A673 (cell line): ENCODE measurements at regions not wholly inside any gene's neighbourhood (a gene's known extent, or its start where the extent isn't known, plus 50 kb on each side); places are given as distances from the start of the nearest gene placed in this dataset.

Experiments used
- BruUV-seq: library from RNA; stranded (reverse); fragments of 400-500 nt; replicated peaks from 2 replicates; lab custom pipeline; 2021; lab: Mats Ljungman, UMichigan
- CTCF ChIA-PET: fragments of 300-600 bp; sonication (Branson Sonifier 250); formaldehyde crosslinking; loops from one replicate; lab custom pipeline; 2022; ENCODE audit warnings: antibody characterized with exemption; lab: Charles Lee
- POLR2A ChIA-PET: fragments of 300-600 bp; sonication (Branson Sonifier 250); formaldehyde crosslinking; loops from one replicate; lab custom pipeline; 2022; ENCODE audit warnings: antibody characterized with exemption; ENCODE audit not compliant: low non-redundant PET; lab: Charles Lee
- DNase-seq: peaks from one replicate; pipeline ENCODE4 v3.0.0-alpha.2; 2015; ENCODE audit warnings: low spot score
- H3K27ac ChIP-seq: fragments of 200-600 bp; sonication (generic); 2 replicates; pipeline ENCODE4 v1.5.1; 2016; ENCODE audit warnings: mixed run types, low read depth, mild to moderate bottlenecking, mixed read lengths, antibody characterized with exemption, low read length; ENCODE audit not compliant: poor library complexity, severe bottlenecking
- H3K27me3 ChIP-seq: fragments of 200-600 bp; sonication (generic); replicated peaks from 2 replicates; pipeline ENCODE4 v1.6.1; 2017; ENCODE audit warnings: mixed run types, low read depth, mild to moderate bottlenecking, mixed read lengths, antibody characterized with exemption, low read length; ENCODE audit not compliant: insufficient read depth, poor library complexity
- H3K36me3 ChIP-seq: fragments of 200-600 bp; sonication (generic); 2 replicates; pipeline ENCODE4 v1.6.1; 2016; ENCODE audit warnings: mixed run types, mild to moderate bottlenecking, mixed read lengths, antibody characterized with exemption, low read length; ENCODE audit not compliant: insufficient read depth, poor library complexity, severe bottlenecking
- H3K4me1 ChIP-seq: fragments of 200-600 bp; sonication (generic); 2 replicates; pipeline ENCODE4 v1.6.1; 2017; ENCODE audit warnings: mixed run types, mild to moderate bottlenecking, mixed read lengths, antibody characterized with exemption, low read length; ENCODE audit not compliant: insufficient read depth, poor library complexity, severe bottlenecking
- H3K4me3 ChIP-seq: fragments of 200-600 bp; sonication (generic); 2 replicates; pipeline ENCODE4 v1.5.1; 2016; ENCODE audit warnings: low read depth, mixed run types, mild to moderate bottlenecking, mixed read lengths, low read length; ENCODE audit not compliant: poor library complexity, severe bottlenecking
- H3K9me3 ChIP-seq: fragments of 200-600 bp; sonication (generic); 2 replicates; pipeline ENCODE4 v1.6.1; 2016; ENCODE audit warnings: mixed run types, low read depth, mild to moderate bottlenecking, mixed read lengths, antibody characterized with exemption, low read length; ENCODE audit not compliant: poor library complexity, severe bottlenecking
- CTCF ChIP-seq: fragments of 300-800, 200-600 bp; sonication (generic); conservative IDR thresholded peaks from 2 replicates; pipeline ENCODE4 v1.5.1; 2017; ENCODE audit warnings: low read depth, mild to moderate bottlenecking, antibody characterized with exemption, low read length, moderate library complexity, mixed read lengths
- EZH2 ChIP-seq: fragments of 200-600 bp; sonication (generic); IDR thresholded peaks from 2 replicates; pipeline ENCODE4 v1.6.1; 2017; ENCODE audit warnings: borderline replicate concordance, low read depth, mild to moderate bottlenecking, mixed read lengths, antibody characterized with exemption, low read length; ENCODE audit not compliant: poor library complexity, severe bottlenecking
- intact Hi-C: fragments of 100-400 bp; cut with micrococcal nuclease; formaldehyde crosslinking; loops from one replicate; pipeline ENCODE4 v1.10.0; 2022; ENCODE audit not compliant: unreplicated experiment

GRCh38 chr12:127928615-127929571 lies 338.1 kb upstream of the TMEM132C start:
- Histone ChIP-seq H3K36me3 (no peaks in the 10 kb centered on the region), H3K4me3 (no peak overlapping the region), H3K27me3 (no peaks in the 10 kb centered on the region), H3K9me3 (no peaks in the 10 kb centered on the region), H3K4me1 (no peaks in the 10 kb centered on the region), H3K27ac (no peak overlapping the region)
- DNase-seq = no peak
- ChIA-PET POLR2A (no interaction called here), CTCF (no interaction called here)
- intact Hi-C loops = no loop called here
- TF ChIP-seq CTCF (no peak), EZH2 (no peak)
- no TSS peak for BruUV-seq

GRCh38 chr12:127930122-127930521 lies 336.8 kb upstream of the TMEM132C start:
- intact Hi-C loops = no loop called here
- no peak overlapping the region for H3K4me3 ChIP-seq
- BruUV-seq = no TSS peak
- H3K36me3 ChIP-seq = no peaks in the 10 kb centered on the region
- H3K27ac ChIP-seq = no peak overlapping the region
- TF ChIP-seq CTCF = no peak
- TF ChIP-seq EZH2 = no peak
- no peaks in the 10 kb centered on the region for H3K4me1 ChIP-seq
- no peaks in the 10 kb centered on the region for H3K9me3 ChIP-seq
- ChIA-PET POLR2A (no interaction called here), CTCF (no interaction called here)
- no peak for DNase-seq
- no peaks in the 10 kb centered on the region for H3K27me3 ChIP-seq

GRCh38 chr12:127934409-127934808 lies 332.6 kb upstream of the TMEM132C start:
- Histone ChIP-seq H3K27ac (no peak overlapping the region), H3K27me3 (no peaks in the 10 kb centered on the region), H3K36me3 (no peaks in the 10 kb centered on the region), H3K9me3 (no peaks in the 10 kb centered on the region), H3K4me3 (no peak overlapping the region), H3K4me1 (no peaks in the 10 kb centered on the region)
- POLR2A ChIA-PET = no interaction called here
- CTCF ChIA-PET = no interaction called here
- no peak for DNase-seq
- BruUV-seq = no TSS peak
- intact Hi-C loops = no loop called here
- no peak for TF ChIP-seq CTCF
- no peak for TF ChIP-seq EZH2
